Kidney tubule cell (primary cell): ENCODE measurements at regions not wholly inside any gene's neighbourhood (a gene's known extent, or its start where the extent isn't known, plus 50 kb on each side); places are given as distances from the start of the nearest gene placed in this dataset.
A peak's percentile ranks its signal among the peaks of the same experiment; 100 is the strongest.
"Not testable (repeated sequence)": the region's sequence is repeated elsewhere in the genome, so short reads cannot be mapped to it uniquely, and the experiment has no call there.

ENCODE experiments used
- DNase-seq: peaks from one replicate; pipeline ENCODE4 v3.0.0-alpha.2; 2018; ENCODE audit warnings: low spot score

DNA sequence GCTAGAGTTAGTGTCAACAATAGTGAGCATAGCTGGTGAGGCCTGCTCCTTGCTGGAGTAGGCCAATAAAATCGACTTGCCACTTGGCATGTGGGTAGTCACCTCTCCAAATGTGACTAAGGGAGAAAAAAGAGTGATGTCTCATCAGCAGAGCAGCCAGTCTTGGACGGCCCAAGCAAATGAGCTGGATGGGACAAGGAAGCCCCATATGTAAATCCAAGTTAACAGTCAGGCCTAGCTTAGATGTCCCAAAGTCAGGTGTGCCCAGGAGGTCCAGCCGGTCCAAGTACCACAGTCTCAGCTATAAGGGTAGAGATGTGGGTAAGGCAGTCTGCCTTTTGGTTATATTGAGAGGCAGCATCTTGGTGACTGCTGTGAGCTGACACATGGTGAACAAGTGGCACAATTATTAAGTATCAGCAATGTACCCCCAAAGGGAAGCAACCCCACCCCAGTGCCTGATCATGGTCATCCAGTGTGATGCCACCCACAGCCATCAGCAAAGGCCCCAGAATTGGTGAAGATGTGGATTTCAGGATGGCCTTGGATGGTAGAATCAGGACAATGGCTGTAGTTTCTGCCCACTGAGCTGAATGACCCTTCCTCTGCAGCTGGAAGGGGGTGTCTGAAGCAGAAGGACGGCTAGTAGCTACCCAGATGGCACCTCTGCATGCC, 83.4 kb downstream of the TNFRSF13B start:
- DNase-seq, result peak; percentile 22

DNA sequence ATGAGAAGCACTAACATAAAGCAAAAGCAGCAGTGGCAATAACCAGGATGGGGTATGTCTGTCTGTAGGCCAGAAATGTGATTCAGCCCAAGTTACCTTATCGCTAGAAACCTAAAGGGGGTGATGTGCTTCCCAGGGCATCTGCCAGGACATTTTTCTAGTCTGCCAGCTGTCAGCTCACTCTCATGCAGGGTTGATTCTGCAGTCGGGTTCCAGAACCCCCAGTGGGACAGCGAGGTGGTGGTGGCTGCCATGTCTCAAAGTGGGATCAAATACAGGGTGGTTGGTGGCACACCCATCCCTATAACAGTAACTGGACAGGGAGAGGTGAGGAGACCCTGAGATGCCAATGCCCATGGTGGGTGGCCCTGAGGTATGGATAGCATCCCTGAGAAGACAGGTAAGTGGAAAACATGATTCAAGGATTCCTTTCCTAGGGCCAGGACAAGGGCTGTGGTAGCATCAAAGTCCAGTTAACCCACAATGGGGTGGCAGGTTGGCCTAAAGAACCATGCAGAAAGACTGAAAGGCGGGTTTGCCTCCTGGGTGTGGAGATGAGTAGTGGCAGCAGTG, 84.3 kb downstream of the TNFRSF13B start:
- DNase-seq, result no peak

DNA sequence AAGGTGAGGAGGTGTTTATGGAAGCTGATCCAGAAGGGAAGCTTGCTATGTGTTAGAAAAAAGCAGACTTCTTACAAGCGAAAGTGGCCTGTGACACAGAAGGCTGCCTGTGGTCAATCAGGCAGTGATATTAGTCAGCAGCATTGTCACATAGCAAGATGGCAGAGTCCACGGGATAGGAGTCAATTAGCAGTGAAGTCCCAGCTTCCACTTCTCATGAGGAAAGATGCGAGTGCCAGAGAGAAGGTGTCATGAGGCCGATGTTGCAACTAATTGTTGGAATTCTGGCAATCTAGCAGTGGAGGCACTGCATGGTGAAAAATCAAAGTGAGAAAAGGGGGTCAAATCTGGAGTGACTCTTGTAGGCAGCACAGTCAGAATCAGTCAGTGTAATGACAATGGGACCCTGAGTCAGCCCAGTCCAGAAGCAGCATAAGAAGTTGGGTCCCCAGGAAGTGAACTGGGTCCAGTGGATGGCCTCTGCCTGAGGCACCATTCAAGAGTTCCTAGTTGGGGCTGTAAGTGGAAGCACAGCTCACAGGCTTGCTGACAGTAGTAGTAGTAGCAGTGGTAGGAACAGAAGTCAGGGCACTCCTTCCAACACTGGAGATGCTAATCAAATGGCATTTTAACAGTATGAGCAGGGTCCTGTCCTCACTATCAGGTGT, 85.1 kb downstream of the TNFRSF13B start:
- peak; percentile 43 for DNase-seq

DNA sequence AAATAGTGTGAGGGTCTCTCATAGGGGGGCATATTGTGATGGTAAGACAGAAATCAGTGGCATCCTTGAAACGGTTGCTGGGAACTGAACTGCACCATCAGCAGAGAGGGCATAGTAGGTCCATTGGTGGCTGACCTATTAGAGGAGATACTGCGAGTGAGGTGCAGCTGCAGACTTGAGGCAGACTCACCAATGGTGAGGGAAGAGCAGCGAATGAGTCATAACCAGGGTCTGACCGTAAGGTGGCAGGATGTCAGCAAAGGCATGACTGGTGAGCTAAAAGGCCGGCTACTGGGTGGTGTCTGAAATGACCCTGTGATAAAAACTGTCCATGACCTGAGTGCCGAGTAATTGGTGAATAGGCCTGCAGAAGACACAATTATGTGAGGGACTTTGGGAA, 86.7 kb downstream of the TNFRSF13B start:
- DNase-seq, result not testable (repeated sequence)

DNA sequence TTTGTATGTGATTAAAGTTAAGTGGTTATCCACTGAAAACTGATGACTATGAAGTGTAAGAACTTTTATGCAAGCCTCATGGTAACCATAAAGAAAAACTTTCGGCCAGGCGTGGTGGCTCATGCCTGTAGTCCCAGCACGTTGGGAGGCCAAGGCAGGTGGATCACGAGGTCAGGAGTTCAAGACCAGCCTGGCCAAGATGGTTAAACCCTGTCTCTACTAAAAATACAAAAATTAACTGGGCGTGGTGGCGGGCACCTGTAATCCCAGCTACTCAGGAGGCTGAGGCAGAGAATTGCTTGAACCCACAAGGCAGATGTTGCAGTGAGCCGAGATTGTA, 89.0 kb downstream of the TNFRSF13B start:
- not testable (repeated sequence) for DNase-seq

DNA sequence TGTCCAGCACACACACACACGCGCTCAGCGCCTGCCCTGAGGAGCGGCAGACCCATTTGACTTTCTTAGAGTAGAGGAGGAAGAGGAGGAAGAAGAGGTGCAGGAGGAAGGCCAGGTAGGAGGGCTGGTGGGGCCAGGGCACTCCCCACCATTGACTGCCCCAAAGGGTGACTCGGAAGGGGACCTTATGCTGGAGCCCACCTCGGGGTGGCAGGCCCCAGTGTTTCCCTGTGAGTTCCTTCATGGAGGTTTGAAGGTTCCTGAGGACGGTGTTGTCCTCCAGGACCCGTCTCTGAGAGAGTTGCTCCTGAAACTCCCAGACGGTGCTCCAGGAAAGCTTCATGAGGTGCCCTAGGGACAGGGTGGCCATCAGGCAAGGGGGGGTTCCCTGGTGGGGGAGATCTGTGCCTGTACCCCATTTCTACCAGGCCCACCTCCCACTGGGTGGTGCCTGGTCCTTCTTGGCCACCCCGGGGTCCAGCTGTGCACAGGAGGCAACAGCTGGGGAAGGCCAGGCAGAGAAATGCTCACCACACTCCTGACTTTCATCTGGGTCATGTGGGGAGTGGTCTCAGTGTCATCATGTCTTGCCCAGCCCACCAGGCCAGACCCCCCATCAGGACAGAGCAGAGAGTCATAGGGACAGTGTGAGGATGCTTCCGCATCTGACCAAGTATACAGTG, 89.5 kb downstream of the TNFRSF13B start:
- DNase-seq, result no peak

DNA sequence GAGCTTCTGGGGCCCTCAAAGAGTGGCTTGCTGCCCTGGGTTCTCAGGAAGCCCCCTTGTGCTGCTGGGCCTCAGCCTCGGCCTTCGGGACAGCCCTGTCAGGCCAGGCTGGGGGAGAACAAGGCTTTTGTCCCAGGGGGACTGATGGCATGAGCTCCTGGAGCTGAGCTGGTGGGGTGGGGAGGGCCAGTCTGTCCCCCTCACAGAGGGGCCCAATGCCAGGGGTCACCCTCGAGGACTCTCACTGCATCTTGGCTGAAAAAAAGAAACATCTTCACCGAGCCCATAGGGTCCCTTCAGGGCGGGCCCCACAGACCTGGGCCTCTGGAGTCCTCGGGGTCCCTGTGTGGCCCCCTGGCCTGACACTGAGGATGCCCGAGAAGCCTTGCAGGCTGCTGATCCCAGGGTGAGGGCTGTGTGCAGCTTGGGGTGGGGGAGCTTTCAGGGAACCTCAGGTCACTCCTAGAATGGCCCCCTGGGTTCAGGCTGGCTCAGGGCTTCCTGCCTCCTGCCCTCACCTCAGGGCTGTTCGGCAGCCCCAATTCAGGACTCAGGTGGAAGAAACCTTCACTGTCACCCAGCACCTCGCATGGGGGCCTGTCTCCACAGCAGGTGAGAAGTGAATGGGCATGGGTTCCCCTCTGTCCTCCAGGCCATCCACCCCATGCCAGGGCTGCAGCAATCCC, 90.5 kb downstream of the TNFRSF13B start:
- DNase-seq, result no peak

DNA sequence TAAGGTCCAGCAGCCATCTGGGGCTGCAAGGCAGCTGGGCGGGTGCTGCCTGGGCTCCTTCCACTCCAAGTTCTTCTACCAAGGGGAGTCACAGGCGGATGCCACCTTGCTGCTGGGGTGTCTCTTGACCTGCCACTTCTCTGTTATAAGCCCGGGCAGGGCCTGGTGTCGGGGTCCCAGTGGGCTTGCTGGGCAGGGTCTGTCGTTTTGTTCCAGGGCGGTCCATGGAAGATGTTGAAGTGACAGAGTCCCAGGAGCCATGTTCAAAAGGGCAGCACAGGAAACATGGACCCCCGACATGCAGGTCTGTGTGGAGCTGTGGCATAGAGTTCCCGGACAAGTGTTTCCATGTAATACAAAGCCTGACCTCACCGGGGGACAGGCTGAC, 91.1 kb downstream of the TNFRSF13B start:
- no peak for DNase-seq

DNA sequence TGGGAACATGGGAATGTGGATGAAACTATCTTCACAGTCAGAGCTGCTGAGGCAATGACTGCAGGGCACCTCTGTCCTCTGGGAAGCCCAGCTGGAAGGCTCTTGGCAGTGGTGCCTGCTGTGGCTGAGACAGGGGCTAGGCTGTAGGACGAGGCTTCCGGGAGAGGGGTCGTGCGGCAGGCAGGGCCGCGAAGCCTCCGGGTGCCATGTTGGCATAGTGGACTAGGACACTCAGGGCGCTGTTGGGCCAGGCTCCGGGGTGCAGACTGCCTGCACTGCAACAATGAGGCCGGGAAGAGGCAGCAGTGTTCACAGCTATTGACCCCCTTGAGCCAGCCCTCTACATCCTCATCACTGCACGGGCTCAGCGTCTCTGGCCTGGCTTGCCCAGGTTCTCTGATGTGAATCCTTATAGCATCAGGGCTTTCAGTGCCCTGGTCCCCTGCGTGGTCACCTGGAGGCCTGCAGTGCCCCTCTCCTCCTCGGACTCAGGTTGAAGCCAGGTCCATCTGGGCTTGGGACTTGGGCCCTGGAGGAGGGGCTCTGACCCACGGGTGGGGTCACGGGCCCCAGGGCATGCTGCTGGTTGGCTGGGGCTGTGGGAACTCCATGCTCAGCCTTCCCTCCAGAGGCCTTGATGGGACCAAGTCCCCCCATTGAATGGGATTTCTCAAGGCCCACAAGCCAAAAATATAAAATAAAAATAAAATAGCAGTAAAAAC, 91.6 kb downstream of the TNFRSF13B start:
- DNase-seq, result no peak

DNA sequence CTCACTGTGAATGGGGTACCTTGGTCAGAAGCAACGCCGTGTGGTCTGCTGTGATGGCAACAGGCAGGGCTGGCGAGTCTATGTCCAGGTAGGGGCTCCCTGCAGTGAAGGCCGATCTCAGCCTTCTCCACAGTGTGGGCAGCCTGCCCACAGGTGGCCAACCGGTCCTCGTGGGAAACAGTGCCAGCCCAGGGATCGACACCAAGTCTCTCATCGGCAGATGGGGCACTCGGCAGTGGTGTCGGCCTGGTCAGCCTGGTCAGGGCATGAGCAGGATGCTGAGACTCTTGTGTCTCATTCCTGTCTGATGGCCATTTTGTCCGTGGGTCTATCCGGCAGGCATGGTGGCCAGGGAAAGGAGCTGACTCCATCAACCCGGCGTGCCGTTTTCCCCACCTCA, 92.2 kb downstream of the TNFRSF13B start:
- DNase-seq, result no peak

DNA sequence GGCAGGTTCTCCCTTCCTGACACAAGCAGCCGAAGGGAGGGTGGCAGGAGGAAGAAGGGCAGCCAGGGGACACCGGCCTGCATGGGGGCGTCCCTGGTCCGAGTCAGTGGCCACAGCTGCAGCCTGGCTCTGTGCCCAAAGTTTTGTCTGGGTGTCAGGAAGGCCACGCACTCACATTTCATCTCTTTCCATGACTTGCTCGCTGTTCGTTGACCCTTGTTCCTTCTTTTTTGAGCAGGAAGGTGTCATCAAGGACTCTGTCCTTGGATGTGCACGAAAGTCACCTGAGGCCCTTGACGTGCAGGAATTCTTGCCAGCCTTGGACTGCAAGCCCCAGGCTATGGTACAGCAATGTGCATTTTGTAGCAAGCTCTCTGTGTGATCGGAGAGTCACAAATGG, 93.3 kb downstream of the TNFRSF13B start:
- DNase-seq, result no peak

DNA sequence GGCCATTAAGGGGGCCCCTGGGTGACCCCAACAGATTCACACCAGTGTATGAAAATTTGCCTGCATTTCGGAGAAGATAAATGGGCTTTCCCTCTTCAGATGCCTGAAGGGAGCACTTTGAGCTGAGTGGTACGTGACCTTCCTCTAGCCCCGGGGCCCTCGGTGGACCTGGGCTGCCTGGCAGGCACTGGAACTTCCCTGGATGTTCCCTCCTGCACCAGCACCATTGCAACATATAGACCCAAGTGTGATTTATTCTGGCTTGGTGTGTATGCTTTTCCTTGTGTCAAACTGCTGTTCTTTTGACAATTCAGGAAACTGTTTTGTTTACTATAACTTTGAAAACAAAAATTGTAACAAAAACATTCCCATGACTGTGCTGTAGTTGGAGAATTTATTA, 93.8 kb downstream of the TNFRSF13B start:
- no peak for DNase-seq

DNA sequence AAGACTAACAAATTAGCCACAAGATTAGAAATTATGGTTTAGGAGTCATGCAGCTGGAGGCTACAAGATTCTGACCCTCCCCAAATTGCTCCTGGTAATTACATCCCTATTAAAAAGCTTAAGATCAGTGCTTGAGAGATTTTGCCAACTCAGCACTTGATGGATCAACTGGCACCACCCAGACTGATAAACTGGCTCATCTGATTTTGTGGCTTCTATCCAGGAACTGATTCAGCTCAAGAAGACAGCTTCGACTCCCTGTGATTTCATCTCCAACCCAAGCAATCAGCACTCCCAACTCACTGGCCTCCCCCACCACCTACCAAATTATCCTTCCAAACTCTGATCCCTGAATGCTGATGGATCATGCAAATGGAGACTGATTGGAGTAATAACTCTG, 94.8 kb downstream of the TNFRSF13B start:
- DNase-seq, result no peak

DNA sequence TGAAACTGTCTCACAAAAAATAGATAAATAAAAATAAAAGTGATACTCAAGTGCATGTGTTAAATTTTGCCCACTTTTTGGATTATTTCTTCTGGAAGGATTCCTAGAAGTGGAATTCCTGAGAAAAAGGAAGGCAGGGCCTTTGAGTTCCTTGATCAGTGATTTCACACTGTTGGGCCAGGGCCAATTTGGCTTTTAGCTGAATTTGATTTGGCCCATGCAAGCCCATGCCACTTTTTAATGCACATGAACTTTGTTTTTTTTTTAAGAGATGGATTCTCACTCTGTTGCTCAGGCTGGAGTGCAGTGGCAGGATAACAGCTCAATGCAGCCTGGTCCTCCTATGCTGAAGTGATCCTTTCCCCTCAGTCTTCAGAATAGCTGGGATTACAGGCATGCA, 96.3 kb downstream of the TNFRSF13B start:
- DNase-seq, result no peak

DNA sequence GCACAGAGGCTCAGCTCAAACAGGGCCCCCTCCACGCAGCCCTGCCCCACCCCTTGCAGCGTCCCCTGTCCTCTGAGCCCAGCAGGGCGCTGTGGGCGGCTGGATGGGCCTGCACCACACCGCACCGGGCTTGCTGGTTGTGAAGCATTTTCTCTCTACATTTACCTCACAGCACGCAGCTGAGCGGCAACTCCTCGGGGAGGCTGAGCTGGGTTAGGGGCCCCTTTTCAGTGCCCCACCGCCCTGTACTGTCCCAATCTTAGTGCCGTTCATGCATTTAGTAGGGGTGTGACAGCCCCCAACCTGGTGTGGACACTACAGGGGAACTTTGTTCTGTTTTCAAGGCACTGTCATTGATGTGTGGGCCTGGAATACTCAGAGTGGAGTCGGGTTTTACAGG, 97.7 kb downstream of the TNFRSF13B start:
- DNase-seq, result not testable (repeated sequence)

DNA sequence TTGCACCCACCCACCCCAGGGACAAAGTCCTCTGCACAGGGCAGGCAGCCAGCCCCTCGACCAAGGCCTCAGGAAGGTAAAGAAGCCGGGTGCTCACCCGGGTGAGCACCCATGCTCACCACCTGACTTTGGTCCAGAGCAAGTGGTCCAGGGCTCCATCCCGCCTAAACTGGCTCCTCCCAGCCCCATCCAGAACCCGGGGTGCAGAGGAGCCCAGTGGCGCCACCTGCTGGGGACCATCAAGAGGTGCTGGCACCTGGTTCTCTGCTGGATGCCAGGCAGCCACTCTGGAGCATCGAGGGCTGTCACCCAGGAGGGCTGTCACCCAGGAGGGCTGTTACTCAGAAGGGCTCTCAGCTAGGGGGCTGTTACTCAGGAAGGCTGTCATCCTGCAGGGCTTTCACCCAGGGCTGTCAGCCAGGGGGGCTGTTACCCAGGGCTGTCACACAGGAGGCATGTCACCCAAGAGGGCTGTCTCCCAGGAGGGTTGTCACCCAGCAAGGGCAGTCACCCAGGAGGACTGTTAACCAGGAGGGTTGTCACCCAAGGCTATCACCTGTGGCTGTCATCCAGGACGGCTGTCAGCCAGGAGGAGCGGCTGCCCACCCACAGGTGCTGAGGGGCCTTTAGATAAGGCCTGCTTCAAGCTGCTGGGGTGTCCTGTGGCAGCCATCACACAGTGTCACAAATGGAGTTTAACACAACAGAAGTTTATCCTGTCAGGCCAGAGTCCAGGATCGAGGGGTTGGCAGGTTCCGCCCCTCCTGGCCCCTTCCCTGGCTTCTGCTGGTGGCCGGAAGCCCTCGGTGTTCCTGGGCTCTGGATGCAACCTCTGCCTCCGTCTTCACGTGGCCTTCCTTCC, 98.5 kb downstream of the TNFRSF13B start:
- DNase-seq, result peak; percentile 41

DNA sequence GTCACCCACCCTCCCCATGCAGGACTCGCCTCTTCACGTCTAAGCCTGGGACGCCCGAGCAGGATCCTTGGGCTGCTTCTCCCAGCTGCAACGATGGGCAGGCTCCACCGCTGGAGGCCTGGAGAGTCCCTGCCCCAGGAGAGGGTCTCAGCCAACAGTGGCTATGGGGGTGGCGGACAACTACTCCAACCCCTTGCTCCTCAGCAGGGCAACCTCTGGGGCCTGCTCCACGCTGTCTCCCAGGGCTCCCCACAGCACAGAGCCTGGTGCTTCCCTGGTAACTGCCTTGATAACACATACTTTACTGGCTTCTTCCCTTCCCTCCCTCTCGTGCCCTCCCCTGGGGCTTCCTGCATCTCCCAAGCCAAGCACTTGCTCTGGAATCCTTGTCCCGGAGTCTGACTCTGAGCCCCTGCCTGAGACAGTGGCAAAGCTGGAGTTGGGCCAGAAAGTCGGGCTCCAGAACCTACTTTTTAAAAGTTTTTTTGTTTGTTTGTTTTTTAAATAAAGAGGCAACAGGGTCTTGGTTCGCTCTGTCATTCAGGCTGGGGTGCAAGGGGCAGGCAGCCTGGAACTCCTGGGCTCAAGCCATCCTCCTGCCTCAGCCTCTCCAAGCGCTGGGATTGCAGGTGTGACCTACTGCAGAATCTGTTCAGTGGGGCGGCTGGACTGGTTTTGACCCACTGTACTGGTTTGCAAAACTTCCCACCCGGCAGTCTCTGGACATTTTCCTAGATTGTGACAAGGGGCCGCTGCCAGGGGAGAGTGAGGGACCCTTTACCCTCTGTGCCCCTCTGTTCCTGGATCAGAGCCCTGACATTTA, 99.4 kb downstream of the TNFRSF13B start:
- DNase-seq, result no peak

DNA sequence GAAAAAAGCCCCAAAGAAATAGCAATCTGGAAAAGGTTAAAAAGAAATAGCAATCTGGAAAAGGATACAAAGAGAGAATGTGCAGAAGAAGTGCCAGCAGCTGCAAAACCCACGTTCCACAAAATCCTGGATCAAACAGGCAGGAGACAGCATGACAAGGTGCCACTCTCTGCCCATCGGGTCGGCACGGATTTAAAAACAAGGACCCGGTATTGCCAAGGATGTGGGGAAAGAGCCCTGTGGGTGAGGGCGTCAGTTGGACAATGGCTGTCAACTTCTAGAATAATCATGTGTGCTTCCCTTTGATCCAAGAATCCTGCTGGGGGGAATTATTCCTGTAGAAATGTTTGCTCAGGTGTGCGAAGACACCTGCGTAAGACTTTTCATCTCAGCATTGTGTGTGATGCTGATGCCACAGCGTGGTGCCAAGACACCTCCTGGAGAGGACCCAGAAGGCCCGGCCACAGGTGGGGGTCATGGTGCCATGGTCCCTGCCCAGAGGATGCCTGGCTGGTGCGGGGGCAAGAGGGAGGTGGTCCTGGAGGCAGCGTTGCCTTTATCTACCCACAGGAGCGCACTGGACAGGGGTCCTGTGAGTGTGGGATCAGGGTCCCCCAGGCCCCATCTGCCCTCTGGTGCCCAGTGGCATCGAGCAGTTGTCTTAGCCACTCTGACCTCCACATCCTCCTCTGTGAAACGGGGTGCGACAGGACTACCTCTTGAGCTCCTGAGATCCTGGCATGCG, 100.3 kb downstream of the TNFRSF13B start:
- not testable (repeated sequence) for DNase-seq
